ENCODE measurements at regions not wholly inside any gene's neighbourhood (a gene's known extent, or its start where the extent isn't known, plus 50 kb on each side); places are given as distances from the start of the nearest gene placed in this dataset.
"Not testable (repeated sequence)": the region's sequence is repeated elsewhere in the genome, so short reads cannot be mapped to it uniquely, and the experiment has no call there.

- no peak for DNase-seq (ENCODE audit: low read depth)
Observed at GRCh38 chr16:10314811-10315210, 71.0 kb upstream of the ATF7IP2 start.

- no peak for DNase-seq (ENCODE audit: low read depth)
Observed at GRCh38 chr16:10317425-10318001, 68.3 kb upstream of the ATF7IP2 start.

- no peak for DNase-seq (ENCODE audit: low read depth)
Observed at GRCh38 chr16:10318798-10319500, 66.9 kb upstream of the ATF7IP2 start.

- no peak for DNase-seq (ENCODE audit: low read depth)
Observed at GRCh38 chr16:10321407-10322387, 64.2 kb upstream of the ATF7IP2 start.

- DNase-seq (ENCODE audit: low read depth) = no peak
Observed at GRCh38 chr16:10322723-10323527, 62.9 kb upstream of the ATF7IP2 start.

GRCh38 chr16:10323528-10323869 lies 62.4 kb upstream of the ATF7IP2 start:
- no peak for DNase-seq (ENCODE audit: low read depth)

GRCh38 chr16:10324210-10324609 lies 61.7 kb upstream of the ATF7IP2 start:
- no peak for DNase-seq (ENCODE audit: low read depth)

- no peak for DNase-seq (ENCODE audit: low read depth)
Observed at GRCh38 chr16:10325783-10326543, 59.9 kb upstream of the ATF7IP2 start.

- DNase-seq (ENCODE audit: low read depth) = no peak
Observed at GRCh38 chr16:10326647-10327046, 59.2 kb upstream of the ATF7IP2 start.

- not testable (repeated sequence) for DNase-seq (ENCODE audit: low read depth)
Observed at GRCh38 chr16:10328291-10328690, 57.6 kb upstream of the ATF7IP2 start.

- no peak for DNase-seq (ENCODE audit: low read depth)
Observed at GRCh38 chr16:10332241-10332640, 53.6 kb upstream of the ATF7IP2 start.

- no peak for DNase-seq (ENCODE audit: low read depth)
Observed at GRCh38 chr16:10332775-10333174, 53.1 kb upstream of the ATF7IP2 start.

GRCh38 chr16:10333321-10334032 lies 52.4 kb upstream of the ATF7IP2 start:
- no peak for DNase-seq (ENCODE audit: low read depth)

- DNase-seq (ENCODE audit: low read depth) = no peak
Observed at GRCh38 chr16:10335681-10336080, 50.2 kb upstream of the ATF7IP2 start.
